Epidermal melanocyte (primary cell): ENCODE measurements at regions not wholly inside any gene's neighbourhood (a gene's known extent, or its start where the extent isn't known, plus 50 kb on each side); places are given as distances from the start of the nearest gene placed in this dataset.
"Not testable (repeated sequence)": the region's sequence is repeated elsewhere in the genome, so short reads cannot be mapped to it uniquely, and the experiment has no call there.

Source experiments
- DNase-seq: peaks from one replicate; pipeline ENCODE4 v3.0.0; 2011; ENCODE audit warnings: low spot score; ENCODE audit not compliant: insufficient read length

DNA sequence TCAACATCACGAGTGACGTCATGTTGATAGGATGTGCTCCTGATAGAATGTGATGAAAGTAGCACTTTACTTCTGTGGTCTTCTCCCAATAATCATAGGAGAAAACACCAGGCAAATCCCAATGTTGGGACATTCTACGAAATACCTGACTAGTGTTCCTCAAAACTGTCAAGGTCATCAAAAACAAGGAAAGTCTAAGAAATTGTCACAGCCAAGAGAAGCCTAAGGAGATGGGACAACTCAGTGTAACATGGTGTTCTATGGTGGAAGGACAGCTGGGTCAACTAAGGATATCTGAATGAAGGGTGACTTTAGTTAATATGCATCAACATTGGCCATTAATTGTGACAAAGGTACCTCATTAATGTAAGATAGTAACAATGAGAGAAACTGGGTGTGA is 180.0 kb upstream of the PLGLB2 start:
- not testable (repeated sequence) for DNase-seq

DNA sequence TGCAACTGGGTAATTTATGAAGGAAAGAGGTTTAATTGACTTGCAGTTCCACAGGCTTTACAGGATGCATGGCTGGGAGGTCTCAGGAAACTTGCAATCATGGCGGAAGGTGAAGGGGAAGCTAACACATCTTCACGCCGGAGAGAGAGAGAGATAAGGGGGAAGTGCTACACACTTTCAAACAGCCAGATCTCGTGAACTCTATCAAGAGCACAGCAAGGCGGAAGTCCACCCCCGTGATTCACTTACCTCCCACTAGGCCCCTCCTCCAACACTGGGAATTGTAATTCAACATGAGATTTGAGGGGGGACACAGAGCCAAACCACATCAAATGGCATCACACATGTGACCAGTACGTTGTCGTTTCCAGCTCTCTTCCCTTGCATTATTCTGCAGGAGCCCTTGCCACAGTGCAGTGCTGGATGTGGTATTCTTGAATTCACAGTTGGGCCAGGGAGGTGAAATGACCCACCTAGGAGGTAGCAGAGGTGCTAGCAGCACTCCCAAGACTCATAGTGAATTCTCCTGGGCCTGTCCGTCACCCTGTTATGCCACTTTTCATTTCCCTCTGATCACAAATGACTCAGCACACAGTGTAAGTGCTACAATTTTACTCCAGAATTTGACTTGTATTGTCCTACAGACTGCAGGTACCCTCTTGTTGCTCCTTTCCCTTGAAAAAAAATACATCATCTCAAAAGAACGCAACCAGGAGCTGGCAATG is 179.2 kb upstream of the PLGLB2 start:
- not testable (repeated sequence) for DNase-seq

DNA sequence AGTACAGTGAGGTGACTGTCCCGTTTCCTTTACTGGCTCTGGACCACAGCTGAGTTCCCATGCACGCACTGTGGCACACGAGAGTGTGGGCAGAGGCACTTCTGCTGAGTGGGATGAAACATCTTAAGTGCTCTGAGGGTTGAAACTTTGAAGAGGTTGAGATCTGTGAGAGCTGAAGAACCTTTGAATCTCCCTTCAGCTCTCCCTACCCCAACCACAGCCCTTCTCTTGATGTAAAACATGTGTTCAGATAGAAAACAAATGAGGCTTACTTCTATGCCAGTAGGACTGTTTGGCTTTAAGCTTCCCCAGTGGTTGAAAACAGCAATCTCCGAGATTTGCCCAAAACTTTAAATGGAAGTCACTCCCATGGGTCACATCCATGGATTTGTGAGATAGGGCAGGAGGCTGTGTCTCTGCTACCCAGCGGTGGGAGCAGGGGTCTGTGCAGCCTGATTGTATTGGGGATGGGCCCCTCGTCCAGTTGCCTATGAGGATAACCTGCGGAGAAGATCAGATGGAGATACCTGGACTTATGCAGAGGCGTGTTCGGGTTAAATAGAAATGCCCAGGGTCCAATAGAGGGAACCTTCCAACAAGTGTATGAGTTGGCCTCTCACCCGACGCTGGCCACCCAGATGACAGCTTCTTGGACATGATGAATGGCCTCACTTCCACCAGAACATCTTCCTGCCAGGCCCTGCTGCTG is 178.0 kb upstream of the PLGLB2 start:
- not testable (repeated sequence) for DNase-seq

- DNase-seq = not testable (repeated sequence)
These were observed 175.9 kb upstream of the PLGLB2 start for GRCh38 chr2:87571889-87572465.

DNA sequence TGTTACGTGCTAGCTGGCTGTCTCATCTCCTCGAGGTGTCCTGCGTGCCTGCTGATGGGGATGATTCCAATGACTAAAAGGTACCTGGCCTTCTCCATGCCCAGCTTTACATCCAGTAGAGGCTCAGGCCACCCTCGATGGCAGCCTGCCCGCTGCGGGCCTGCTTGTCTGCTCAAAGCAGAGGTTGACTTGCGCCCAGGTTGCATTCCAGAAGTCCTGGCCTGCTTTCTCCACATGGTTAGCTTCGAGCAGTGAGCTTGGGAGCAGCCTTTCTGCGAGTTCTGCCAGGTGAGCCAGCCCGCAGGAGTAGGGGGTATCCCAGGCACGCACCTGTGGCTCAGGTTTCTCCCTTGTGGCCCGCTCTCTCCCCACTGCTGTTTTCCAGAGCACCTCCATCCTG is 175.0 kb upstream of the PLGLB2 start:
- not testable (repeated sequence) for DNase-seq

DNA sequence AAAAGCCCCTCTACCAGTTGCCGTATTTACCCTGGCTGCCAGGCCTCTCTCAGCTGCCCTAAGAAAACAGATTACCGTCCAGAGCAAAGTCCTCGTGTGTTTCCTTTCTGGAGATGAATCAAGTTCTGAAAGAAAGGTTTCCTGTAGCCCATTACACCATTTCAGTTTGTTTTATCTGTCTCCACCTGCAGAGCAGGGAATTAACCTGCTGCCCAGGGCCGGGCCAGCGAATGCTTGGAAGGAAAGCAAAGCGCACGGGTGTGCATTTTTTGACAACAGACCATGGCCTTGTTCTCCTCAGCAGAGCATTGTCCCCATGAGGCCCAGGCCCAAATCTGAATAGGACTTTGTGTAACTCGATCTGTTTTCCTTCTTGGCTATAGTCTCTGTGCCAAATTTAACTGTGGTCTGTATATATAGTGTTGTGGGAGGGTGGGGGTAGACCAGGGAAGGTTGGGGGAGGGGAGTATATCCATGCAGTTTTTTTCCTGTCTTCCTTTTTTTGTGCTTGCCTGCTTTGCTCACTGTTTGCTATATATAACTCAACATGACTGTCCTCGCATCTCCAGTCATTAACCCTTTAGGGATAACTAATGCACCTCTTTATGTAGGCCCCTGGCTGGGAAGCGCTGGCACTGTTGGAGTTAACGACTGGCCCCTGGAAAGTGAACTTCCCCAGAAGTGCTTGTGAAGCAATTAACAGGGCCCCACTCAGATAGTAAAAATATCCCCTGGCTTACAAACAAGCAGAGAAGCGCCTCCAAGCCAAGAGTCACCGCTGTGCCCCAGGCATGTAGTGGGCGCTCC is 174.3 kb upstream of the PLGLB2 start:
- not testable (repeated sequence) for DNase-seq

DNA sequence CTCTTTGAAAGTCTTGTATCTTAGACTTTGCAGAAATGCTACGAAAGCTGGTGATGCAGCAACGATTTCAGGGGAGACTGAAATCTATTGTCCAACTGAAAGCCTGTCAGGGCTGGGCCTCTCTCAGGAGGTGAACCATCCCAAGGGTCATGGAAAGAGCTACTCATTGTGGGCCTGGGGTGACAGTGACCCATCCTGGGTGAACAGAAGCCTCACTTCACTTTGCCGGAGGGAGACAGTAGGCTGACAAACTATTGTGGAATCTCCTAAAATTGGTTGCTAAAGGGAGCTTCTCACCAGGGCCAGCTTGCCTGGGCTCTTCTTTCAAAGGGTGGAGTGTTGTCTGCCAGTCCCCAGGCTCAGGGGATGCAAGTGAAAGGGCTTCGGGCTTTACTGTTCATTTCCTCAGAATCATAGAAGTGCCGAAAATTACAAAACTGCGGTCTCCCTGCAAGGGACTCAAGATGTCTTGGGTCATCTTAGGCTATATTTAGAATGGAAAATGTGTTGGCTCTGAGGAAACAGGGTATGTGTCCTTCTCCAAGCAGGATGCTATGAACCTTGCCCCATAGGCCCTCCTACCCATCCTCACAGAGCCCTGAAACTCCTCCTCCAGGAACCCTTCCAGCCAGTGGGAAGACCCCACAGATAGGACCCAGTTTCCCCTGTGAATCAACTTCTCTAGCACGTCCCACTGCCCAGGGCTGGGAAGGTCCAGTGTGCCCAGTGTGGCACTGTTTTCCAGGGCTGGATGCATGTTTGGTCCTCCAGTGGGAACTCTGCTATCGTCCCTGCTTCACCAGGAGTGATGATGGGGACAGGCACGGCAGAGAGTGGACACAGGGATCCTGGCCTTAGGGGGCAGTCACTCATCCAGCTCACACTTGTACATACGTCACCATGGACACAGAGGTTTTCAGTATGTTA is 173.4 kb upstream of the PLGLB2 start:
- DNase-seq = not testable (repeated sequence)

GRCh38 chr2:87575138-87575537 is 172.7 kb upstream of the PLGLB2 start:
- DNase-seq = not testable (repeated sequence)

GRCh38 chr2:87577358-87577757 is 170.5 kb upstream of the PLGLB2 start:
- DNase-seq = not testable (repeated sequence)

DNA sequence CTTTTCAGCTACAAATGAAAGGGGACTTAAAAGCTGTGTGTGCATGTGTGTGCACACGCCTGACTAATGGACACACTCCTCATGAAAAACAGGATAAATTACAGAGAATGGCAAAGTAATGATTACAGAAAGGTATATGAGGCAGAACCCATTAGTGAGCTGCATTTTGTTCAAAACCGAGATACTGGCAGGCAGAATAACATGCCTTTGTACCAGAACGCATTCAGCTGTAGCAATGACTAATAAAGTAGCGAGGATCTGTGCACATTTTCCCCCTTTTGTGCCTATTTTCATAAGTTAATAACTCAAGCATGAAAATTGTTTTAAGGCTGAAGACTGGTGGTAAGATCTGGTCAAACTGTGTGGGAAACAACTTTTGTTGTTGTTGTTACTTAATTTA is 165.7 kb upstream of the PLGLB2 start:
- DNase-seq = not testable (repeated sequence)

- not testable (repeated sequence) for DNase-seq
These were observed 165.3 kb upstream of the PLGLB2 start for GRCh38 chr2:87582579-87582978.

DNA sequence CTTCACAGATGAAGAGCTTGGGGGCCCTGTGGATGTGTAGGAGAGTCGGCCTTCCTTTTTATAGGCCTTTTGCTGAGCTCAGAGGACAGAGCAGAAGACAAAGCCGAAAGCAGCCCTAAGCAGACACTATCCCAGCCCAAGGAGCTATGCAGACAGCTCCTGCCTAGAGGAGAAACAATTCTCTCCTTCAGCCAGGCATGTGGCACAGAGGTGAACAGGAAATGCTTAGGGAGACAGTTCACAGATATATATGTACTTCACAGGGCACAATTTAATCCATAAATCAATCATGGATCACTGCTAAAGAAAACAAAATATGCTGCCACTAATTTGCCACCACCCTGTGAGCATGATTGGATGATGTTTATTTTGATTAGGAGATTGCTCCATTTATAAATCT is 164.5 kb upstream of the PLGLB2 start:
- DNase-seq = not testable (repeated sequence)

GRCh38 chr2:87583803-87584202 is 164.1 kb upstream of the PLGLB2 start:
- DNase-seq = not testable (repeated sequence)

DNA sequence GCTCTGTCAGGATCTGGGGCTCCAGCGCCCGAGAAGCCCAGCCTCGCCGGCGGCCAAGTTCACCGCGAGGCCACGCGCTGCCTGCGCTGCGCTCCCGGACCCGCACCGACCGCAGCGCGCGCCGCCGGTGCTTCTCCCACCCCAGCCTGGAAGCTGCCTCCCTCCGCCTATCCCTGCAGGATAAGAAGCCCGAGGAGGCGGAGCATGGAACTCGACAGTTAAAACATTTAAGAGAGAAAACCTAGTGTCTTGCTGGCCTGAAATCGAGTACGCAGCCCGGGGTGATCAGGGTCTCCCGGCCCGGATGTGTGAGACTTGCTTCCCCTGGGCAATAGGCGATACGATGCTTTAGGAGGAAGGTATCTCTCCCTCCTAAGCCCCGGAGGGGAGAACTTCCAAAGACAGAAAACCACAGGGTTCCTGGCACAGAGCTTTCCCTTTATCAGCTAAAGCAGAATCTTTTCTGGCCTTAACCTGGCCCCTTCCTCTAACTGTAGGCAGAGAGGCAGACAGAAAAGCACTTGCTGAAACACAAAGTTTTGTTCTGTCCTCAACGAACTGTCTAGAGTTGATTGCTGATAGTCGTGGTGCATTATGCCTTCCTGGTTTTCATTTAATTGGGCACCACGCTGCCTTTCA is 163.5 kb upstream of the PLGLB2 start:
- DNase-seq = not testable (repeated sequence)

DNA sequence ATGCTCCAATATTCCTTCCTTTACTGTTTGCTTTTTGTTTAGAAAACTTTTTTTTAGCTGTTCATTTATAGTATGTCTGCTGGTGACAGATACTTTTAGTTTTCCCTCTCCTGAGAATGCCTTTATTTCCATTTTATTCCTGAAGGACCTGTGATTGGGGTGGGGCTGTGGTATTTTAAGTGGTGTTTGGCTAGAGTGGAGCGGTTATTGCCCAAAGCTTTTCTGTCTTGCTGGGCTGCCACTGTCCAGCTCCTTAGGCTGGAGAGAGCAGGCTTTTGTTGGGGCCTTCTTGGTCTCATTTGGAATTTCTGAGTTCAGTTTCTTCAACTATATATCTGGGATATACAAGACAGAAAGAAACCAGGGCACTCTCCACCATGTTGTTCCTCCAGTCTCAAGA is 160.0 kb upstream of the PLGLB2 start:
- DNase-seq = not testable (repeated sequence)

- DNase-seq = not testable (repeated sequence)
These were observed 154.9 kb upstream of the PLGLB2 start for GRCh38 chr2:87592974-87593373.

DNA sequence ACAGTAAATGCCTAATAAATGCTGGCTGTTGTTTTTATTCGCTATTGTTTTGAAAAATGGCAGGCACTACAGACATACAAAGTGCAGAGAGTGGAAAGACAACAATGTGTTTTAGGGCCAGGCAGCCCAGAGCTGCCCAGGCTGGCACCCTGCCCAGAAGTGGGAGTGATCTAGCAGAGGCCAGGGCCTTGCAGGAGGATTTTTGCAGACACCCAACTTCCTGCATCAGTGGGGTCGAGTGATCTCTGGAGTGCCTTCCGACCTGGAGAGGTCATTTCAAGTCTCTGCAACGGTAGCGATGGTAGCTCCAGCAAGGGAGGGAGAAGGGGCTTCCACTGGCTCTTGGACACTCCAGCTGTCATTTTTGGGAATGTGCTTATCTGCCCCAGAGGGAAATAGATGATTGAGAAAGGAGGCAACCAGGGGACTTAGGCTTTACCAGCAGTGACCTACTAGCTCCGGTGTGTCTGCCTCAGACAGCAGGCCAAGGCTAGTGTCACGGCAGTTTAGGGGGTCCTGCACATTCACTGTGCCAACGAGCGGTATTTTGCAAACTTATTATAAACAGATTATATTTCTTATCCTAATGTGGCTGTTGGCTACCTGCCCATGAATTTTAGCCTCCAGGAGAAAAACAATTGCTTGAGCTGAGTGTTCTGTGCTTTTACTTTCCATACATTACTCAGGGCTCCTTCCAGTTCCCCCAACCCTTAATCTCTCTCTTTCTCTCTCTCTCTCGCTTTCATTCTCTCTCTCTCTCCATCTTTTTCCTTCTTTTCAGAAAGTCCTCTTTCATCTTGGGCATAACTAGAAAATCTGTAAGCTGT is 153.9 kb upstream of the PLGLB2 start:
- not testable (repeated sequence) for DNase-seq

GRCh38 chr2:87594611-87594992 is 153.3 kb upstream of the PLGLB2 start:
- DNase-seq = not testable (repeated sequence)

DNA sequence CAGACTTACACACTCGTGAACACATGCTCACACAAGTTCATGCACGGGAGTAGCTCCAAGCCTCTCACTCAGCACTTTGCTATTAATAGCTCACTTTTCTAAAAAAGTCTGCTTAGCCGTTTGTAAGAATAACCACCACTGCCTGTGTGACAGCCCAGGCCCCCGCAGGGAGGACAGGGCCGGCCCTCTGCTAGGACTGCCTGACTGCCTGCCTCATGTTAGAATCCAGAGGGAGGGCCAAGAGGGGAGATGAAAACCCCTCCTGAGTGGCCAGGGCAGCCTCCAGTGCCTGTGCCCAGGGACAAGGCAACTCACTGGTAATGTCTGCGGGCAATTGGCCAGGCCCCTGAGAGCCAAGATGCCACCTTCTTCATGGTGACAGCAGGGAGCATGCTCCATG is 152.9 kb upstream of the PLGLB2 start:
- DNase-seq = not testable (repeated sequence)
